Naive thymus-derived CD4-positive, alpha-beta T cell (primary cell): ENCODE measurements at regions not wholly inside any gene's neighbourhood (a gene's known extent, or its start where the extent isn't known, plus 50 kb on each side); places are given as distances from the start of the nearest gene placed in this dataset.

Source experiments
- ATAC-seq: fragments of 150-1000 bp; cut with Tn5 transposase; 2 replicates; pipeline ENCODE4 v1.10.0; 2021; ENCODE audit warnings: mild to moderate bottlenecking, moderate library complexity
- CTCF ChIA-PET: fragments of 350-600 bp; sonication (Branson Sonifier 250); formaldehyde crosslinking; loops from one replicate; lab custom pipeline; 2021; ENCODE audit warnings: antibody characterized with exemption; lab: Charles Lee
- POLR2A ChIA-PET: fragments of 350-600 bp; sonication (Branson Sonifier 250); formaldehyde crosslinking; loops from one replicate; lab custom pipeline; 2021; ENCODE audit warnings: antibody characterized with exemption, inconsistent platforms; lab: Charles Lee
- DNase-seq, 9 donors: peaks; one replicate each; pipeline versions ENCODE4 v3.0.0 to v3.0.0-alpha.2; 2020 to 2022; ENCODE audit warnings: mixed read lengths in 1 of 9
- H3K27ac ChIP-seq: one replicate; pipeline ENCODE4 v1.7.0; 2013; ENCODE audit warnings: mild to moderate bottlenecking, low read depth, low read length, moderate library complexity
- H3K27me3 ChIP-seq, 2 donors: one replicate each; pipeline ENCODE4 v1.7.0; 2013; ENCODE audit warnings: low read length in 2 of 2, mild to moderate bottlenecking in 2 of 2, moderate library complexity in 2 of 2; ENCODE audit not compliant: control insufficient read depth in 2 of 2, insufficient read depth in 2 of 2
- H3K36me3 ChIP-seq, 3 experiments: 1 replicate in 2 of 3; 2 replicates in 1 of 3; pipeline ENCODE4 v1.7.0; 2013; ENCODE audit warnings: low read length in 3 of 3, mild to moderate bottlenecking in 3 of 3, moderate library complexity in 1 of 3; ENCODE audit not compliant: insufficient read depth in 3 of 3, control insufficient read depth in 2 of 3
- H3K4me1 ChIP-seq, 2 donors: one replicate each; pipeline ENCODE4 v1.7.0; 2013; ENCODE audit warnings: low read length in 2 of 2, mild to moderate bottlenecking in 2 of 2, moderate library complexity in 1 of 2; ENCODE audit not compliant: control insufficient read depth in 2 of 2, insufficient read depth in 2 of 2
- H3K4me3 ChIP-seq: 2 replicates; pipeline ENCODE4 v1.7.0; 2013; ENCODE audit warnings: mild to moderate bottlenecking, low read length
- H3K9me3 ChIP-seq, 3 experiments: 1 replicate in 2 of 3; 2 replicates in 1 of 3; pipeline ENCODE4 v1.7.0; 2013; ENCODE audit warnings: low read length in 3 of 3; ENCODE audit not compliant: control insufficient read depth in 2 of 3
- H3K27ac Mint-ChIP-seq, 9 donors: one replicate each; pipeline ENCODE4 v1.8.0; 2020 to 2022; ENCODE audit warnings: mixed read lengths in 9 of 9, mild to moderate bottlenecking in 8 of 9, moderate library complexity in 5 of 9, inconsistent platforms in 2 of 9
- H3K27me3 Mint-ChIP-seq, 5 donors: one replicate each; pipeline ENCODE4 v1.8.0; 2021 to 2022; ENCODE audit warnings: mixed read lengths in 5 of 5, mild to moderate bottlenecking in 1 of 5
- H3K36me3 Mint-ChIP-seq, 5 donors: one replicate each; pipeline ENCODE4 v1.8.0; 2020 to 2022; ENCODE audit warnings: mixed read lengths in 5 of 5, mild to moderate bottlenecking in 3 of 5, inconsistent platforms in 1 of 5
- H3K4me1 Mint-ChIP-seq, 7 donors: one replicate each; pipeline ENCODE4 v1.8.0; 2020 to 2022; ENCODE audit warnings: mixed read lengths in 7 of 7, mild to moderate bottlenecking in 3 of 7, inconsistent platforms in 1 of 7
- H3K4me3 Mint-ChIP-seq, 10 donors: one replicate each; pipeline ENCODE4 v1.8.0; 2020 to 2022; ENCODE audit warnings: mild to moderate bottlenecking in 10 of 10, mixed read lengths in 10 of 10, moderate library complexity in 6 of 10, inconsistent platforms in 2 of 10
- H3K9me3 Mint-ChIP-seq, 11 donors: one replicate each; pipeline ENCODE4 v1.8.0; 2020 to 2022; ENCODE audit warnings: mixed read lengths in 11 of 11, mild to moderate bottlenecking in 4 of 11, inconsistent platforms in 1 of 11, moderate library complexity in 1 of 11
- intact Hi-C, 2 donors: fragments of 100-400 bp; cut with micrococcal nuclease; formaldehyde crosslinking; loops; one replicate each; pipeline ENCODE4 v1.15.1; 2023

GRCh38 chr5:124679578-124680199 lies 66.8 kb downstream of the ZNF608 start:
- intact Hi-C loops = no loop called here
- no peak for DNase-seq
- POLR2A ChIA-PET = no interaction called here
- Histone ChIP-seq H3K4me1 (no peaks in the 10 kb centered on the region), H3K36me3 (no peaks in the 10 kb centered on the region), H3K9me3 (no peaks in the 10 kb centered on the region), H3K27ac (no peak overlapping the region), H3K4me3 (no peak overlapping the region), H3K27me3 (no peaks in the 10 kb centered on the region)
- CTCF ChIA-PET = no interaction called here
- Mint-ChIP-seq H3K27ac (no peak overlapping the region), H3K27me3 (peaks cover 0 to 21% (median 8%) of the 10 kb centered on the region in 5 donors), H3K4me3 (no peak overlapping the region), H3K4me1 (peaks cover 0 to 2% (median 0%) of the 10 kb centered on the region in 7 donors), H3K9me3 (peaks cover 0 to 4% (median 0%) of the 10 kb centered on the region in 11 donors), H3K36me3 (no peaks in the 10 kb centered on the region)
- ATAC-seq = no peak

DNA sequence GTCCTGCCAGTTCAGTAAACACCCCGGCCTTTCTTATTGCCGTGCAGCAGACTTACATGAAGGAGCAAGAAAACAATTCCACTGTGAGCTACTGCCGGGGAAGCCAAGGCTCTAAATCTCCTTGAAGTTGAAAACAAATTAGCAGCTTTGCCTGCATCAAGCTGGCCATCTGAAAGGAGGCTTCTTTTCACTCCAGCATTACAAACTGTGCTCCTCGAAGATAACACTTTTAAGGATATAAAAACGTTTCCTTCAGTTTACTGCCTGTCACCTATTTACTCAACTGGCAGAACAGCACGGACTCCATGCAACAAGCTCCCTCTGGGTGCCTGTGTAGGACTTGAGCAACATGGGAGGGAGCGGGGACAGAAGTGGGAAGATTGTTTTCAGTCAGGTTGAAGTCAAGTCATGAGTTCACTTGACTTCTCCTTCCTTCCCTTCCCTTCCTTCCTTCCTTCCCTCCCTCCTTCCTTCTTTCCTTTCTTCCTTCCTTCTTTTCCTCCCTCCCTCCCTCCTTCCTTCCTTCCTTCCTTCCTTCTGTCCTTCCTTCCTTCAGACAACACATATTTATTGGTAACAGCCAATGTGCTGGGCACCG lies 67.4 kb downstream of the ZNF608 start:
- POLR2A ChIA-PET = no interaction called here
- H3K4me3 Mint-ChIP-seq = no peak overlapping the region

GRCh38 chr5:124678468-124678867 lies 68.0 kb downstream of the ZNF608 start:
- no peak overlapping the region for H3K4me3 Mint-ChIP-seq
- no peaks in the 10 kb centered on the region for H3K4me1 ChIP-seq
- intact Hi-C loops = no loop called here
- peaks cover 0 to 4% (median 0%) of the 10 kb centered on the region in 11 donors for H3K9me3 Mint-ChIP-seq
- no peaks in the 10 kb centered on the region for H3K9me3 ChIP-seq
- no peak overlapping the region for H3K27ac ChIP-seq
- POLR2A ChIA-PET = no interaction called here
- CTCF ChIA-PET = no interaction called here
- no peak overlapping the region for H3K4me3 ChIP-seq
- peaks cover 0 to 21% (median 4%) of the 10 kb centered on the region in 5 donors for H3K27me3 Mint-ChIP-seq
- no peak for ATAC-seq
- no peak for DNase-seq
- peaks cover 0 to 2% (median 0%) of the 10 kb centered on the region in 7 donors for H3K4me1 Mint-ChIP-seq
- H3K36me3 ChIP-seq = no peaks in the 10 kb centered on the region
- no peaks in the 10 kb centered on the region for H3K36me3 Mint-ChIP-seq
- H3K27me3 ChIP-seq = no peaks in the 10 kb centered on the region
- H3K27ac Mint-ChIP-seq = no peak overlapping the region

More for the DNA sequence above, 67.4 kb downstream of the ZNF608 start:
- CTCF ChIA-PET = no interaction called here
- no peaks in the 10 kb centered on the region for H3K4me1 ChIP-seq
- no peaks in the 10 kb centered on the region for H3K27me3 ChIP-seq
- ATAC-seq (no peak), DNase-seq (no peak)
- Mint-ChIP-seq H3K4me1 (peaks cover 0 to 2% (median 0%) of the 10 kb centered on the region in 7 donors), H3K9me3 (peaks cover 0 to 4% (median 0%) of the 10 kb centered on the region in 11 donors), H3K27ac (no peak overlapping the region), H3K27me3 (peaks cover 0 to 21% (median 6%) of the 10 kb centered on the region in 5 donors), H3K36me3 (no peaks in the 10 kb centered on the region)
- no peaks in the 10 kb centered on the region for H3K9me3 ChIP-seq
- intact Hi-C loops = no loop called here
- no peak overlapping the region for H3K4me3 ChIP-seq
- H3K27ac ChIP-seq = no peak overlapping the region
- no peaks in the 10 kb centered on the region for H3K36me3 ChIP-seq

DNA sequence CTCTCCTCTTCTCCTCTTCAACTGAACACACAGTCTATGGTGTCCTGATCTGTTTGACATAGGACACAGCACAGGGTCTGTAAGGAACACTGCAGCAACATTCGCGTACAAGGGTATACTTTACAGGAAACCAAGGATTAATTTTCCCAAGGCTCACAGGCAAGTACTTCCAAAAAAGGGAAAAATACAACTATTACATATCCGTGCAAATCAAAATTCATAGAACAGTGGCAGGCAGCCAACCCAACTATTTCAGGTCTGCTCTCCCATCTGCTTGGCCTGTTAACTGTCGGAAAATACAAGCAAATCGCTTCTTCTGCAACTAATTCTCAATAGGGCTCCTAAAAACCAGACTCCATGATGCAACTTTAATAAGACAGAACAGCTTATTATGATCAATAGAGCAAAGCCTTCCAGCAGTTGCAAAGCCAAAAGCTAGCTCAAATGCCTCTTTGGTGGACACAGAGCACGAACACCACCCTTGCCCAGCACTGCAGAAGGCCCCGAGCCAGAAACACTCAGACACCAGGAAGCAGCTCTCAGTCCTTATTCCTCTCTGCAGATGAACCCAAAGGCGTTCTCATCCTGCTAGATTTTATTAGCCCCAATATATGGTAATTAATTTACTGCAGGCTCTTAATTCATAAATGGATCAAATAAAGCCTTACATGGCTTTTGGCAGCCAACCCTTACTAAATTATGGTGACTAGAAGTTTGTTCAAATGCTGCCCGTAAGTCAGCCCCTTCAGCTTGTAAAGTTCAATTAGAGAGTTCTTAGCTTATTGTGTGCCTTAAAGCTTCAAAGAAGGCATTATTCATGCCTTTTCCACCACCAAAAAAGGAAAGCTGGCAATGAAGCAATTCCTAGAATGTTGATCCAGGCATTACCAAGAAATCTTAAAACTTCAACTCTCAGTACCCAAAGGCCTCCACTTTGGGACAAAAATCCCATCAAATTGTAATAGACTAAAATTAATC lies 68.8 kb downstream of the ZNF608 start:
- H3K9me3 Mint-ChIP-seq = no peaks in the 10 kb centered on the region
- no peaks in the 10 kb centered on the region for H3K36me3 Mint-ChIP-seq
- no peak overlapping the region for H3K27ac Mint-ChIP-seq
- Histone ChIP-seq H3K4me3 (no peak overlapping the region), H3K9me3 (no peaks in the 10 kb centered on the region), H3K36me3 (no peaks in the 10 kb centered on the region), H3K27ac (no peak overlapping the region), H3K4me1 (no peaks in the 10 kb centered on the region), H3K27me3 (no peaks in the 10 kb centered on the region)
- peaks cover 0 to 2% (median 0%) of the 10 kb centered on the region in 7 donors for H3K4me1 Mint-ChIP-seq
- no peak for ATAC-seq
- no peak overlapping the region for H3K4me3 Mint-ChIP-seq
- ChIA-PET CTCF (no interaction called here), POLR2A (no interaction called here)
- H3K27me3 Mint-ChIP-seq = peaks cover 0 to 21% (median 2%) of the 10 kb centered on the region in 5 donors
- intact Hi-C loops = no loop called here
- DNase-seq = no peak

GRCh38 chr5:124675931-124676846 lies 70.2 kb downstream of the ZNF608 start:
- no peaks in the 10 kb centered on the region for H3K36me3 ChIP-seq
- DNase-seq (no peak), ATAC-seq (no peak)
- no peaks in the 10 kb centered on the region for H3K4me1 ChIP-seq
- Mint-ChIP-seq H3K4me3 (no peak overlapping the region), H3K9me3 (no peaks in the 10 kb centered on the region), H3K4me1 (peaks cover 0 to 2% (median 0%) of the 10 kb centered on the region in 7 donors), H3K27me3 (peaks cover 0 to 21% (median 4%) of the 10 kb centered on the region in 5 donors), H3K27ac (no peak overlapping the region), H3K36me3 (no peaks in the 10 kb centered on the region)
- H3K4me3 ChIP-seq = no peak overlapping the region
- intact Hi-C loops = no loop called here
- ChIA-PET CTCF (no interaction called here), POLR2A (no interaction called here)
- no peaks in the 10 kb centered on the region for H3K9me3 ChIP-seq
- H3K27me3 ChIP-seq = no peaks in the 10 kb centered on the region
- no peak overlapping the region for H3K27ac ChIP-seq

DNA sequence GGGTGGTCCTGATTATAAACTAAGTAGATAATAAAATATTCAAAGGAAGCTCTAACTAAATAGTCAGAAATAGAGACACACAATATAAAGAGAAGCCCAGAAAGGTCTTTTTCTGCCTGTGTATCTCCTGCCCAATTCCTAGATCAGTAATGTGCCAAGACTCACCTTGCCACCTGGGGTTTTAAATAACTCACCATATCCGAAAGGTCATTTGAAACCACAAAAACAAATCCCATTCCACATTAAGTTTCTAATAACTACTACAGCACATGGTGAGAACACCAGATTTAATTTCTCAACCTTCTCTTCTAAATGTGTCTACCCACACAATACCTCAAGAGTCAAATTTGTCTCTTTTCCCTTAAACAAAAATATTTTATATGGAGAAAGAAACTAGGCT lies 75.2 kb downstream of the ZNF608 start:
- Histone ChIP-seq H3K36me3 (no peaks in the 10 kb centered on the region), H3K4me1 (no peaks in the 10 kb centered on the region), H3K4me3 (no peak overlapping the region), H3K27ac (no peak overlapping the region), H3K27me3 (no peaks in the 10 kb centered on the region), H3K9me3 (no peaks in the 10 kb centered on the region)
- Mint-ChIP-seq H3K27me3 (peaks cover 0 to 15% (median 3%) of the 10 kb centered on the region in 5 donors), H3K9me3 (peaks cover 0 to 1% (median 0%) of the 10 kb centered on the region in 11 donors), H3K36me3 (no peaks in the 10 kb centered on the region), H3K4me1 (no peaks in the 10 kb centered on the region), H3K27ac (no peak overlapping the region), H3K4me3 (no peak overlapping the region)
- intact Hi-C loops = no loop called here
- ATAC-seq (no peak), DNase-seq (no peak)
- ChIA-PET CTCF (no interaction called here), POLR2A (no interaction called here)
